ENCODE measurements at regions not wholly inside any gene's neighbourhood (a gene's known extent, or its start where the extent isn't known, plus 50 kb on each side); places are given as distances from the start of the nearest gene placed in this dataset.

DNA sequence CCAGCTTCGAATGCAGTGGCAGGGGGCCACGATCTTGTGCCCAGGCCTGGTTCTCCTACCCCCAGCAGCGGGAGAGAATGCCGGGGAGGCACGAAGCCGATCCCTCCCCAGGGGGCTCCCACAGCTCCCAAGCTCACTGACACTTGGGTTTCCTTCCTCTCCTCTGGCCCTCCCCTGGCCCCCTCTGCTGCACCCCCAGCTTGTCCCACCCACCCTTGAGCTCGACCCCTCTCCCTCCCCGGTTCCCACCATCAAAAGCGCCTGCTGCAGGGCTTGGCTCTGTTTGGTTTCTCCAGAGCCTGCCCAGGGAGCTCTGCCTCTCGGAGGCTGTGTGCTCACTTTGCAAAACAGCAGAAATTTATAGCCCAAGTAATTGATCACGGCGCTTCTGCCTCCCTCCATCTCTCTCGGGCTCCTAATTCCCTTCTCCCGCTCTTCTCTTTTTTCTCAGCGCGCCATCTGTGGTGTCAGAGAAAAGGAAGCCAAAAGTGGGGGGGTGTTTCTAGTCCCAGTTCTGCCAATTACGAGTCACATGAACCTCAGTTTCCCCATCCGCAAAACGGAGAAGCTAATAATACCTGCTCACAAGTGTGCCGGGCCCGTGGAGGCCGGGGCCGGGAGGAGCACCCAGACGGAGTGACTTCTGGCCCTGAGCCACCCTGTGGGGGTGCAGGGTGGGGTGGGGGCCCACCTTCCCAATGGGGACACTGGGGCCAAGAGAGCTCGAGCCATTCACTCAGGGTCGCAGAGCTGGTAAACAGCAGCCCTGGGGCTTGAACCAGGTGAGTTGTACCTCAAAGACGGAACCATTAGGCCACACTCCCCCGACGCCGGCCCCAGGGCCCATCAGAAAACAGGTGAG lies 141.2 kb upstream of the IER5L start:
- TF ChIP-seq, protein P1, sequence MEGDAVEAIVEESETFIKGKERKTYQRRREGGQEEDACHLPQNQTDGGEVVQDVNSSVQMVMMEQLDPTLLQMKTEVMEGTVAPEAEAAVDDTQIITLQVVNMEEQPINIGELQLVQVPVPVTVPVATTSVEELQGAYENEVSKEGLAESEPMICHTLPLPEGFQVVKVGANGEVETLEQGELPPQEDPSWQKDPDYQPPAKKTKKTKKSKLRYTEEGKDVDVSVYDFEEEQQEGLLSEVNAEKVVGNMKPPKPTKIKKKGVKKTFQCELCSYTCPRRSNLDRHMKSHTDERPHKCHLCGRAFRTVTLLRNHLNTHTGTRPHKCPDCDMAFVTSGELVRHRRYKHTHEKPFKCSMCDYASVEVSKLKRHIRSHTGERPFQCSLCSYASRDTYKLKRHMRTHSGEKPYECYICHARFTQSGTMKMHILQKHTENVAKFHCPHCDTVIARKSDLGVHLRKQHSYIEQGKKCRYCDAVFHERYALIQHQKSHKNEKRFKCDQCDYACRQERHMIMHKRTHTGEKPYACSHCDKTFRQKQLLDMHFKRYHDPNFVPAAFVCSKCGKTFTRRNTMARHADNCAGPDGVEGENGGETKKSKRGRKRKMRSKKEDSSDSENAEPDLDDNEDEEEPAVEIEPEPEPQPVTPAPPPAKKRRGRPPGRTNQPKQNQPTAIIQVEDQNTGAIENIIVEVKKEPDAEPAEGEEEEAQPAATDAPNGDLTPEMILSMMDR (IDR thresholded peaks at IDR 0.05; ENCODE audit: low read length) = no peak
- TF ChIP-seq EZH2 (optimal IDR thresholded peaks at IDR 0.05; ENCODE audit: low read depth, low read length) = no peak

All from MM.1S (cell line).